ENCODE measurements at regions not wholly inside any gene's neighbourhood (a gene's known extent, or its start where the extent isn't known, plus 50 kb on each side); places are given as distances from the start of the nearest gene placed in this dataset.

DNA sequence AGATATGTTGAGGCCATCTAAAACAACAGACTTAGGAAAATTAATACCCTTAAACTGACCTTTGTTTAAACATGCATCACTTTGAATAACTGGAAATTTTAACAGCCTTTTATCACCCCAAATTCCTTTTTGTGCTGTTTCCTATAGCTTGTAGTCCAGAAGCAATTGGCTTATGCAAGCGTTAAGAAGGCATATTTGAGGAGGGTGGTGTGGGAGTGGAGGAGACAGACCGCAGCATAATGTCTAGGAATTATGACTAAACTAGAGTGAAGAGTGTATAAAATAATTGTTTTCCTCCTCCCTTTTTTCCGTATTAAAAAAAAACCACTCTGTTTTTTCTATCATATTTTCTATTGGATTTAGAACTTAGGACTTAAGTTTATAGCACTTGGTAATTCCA is 51.8 kb upstream of the MPDZ start:
- BruUV-seq (replicated peaks): no TSS peak
- Histone ChIP-seq H3K27me3 (replicated peaks; ENCODE audit: insufficient read depth, low read depth, low read length, poor library complexity) (no peaks in the 10 kb centered on the region), H3K4me1 (ENCODE audit: insufficient read depth, low read length, poor library complexity, severe bottlenecking) (no peaks in the 10 kb centered on the region), H3K4me3 (ENCODE audit: low read depth, low read length, poor library complexity, severe bottlenecking) (no peak overlapping the region), H3K27ac (ENCODE audit: low read depth, low read length, poor library complexity, severe bottlenecking) (no peak overlapping the region), H3K9me3 (ENCODE audit: low read depth, low read length, poor library complexity, severe bottlenecking) (no peaks in the 10 kb centered on the region), H3K36me3 (ENCODE audit: insufficient read depth, low read length, poor library complexity, severe bottlenecking) (no peaks in the 10 kb centered on the region)
- intact Hi-C loops (cut with micrococcal nuclease; ENCODE audit: unreplicated experiment): loop anchor here (10.0 kb wide), 1 partner anchor 117 kb away; no protein-coding TSS in a partner anchor
- DNase-seq (ENCODE audit: low spot score): no peak
- CTCF ChIA-PET: no interaction called here
- TF ChIP-seq, protein P1, sequence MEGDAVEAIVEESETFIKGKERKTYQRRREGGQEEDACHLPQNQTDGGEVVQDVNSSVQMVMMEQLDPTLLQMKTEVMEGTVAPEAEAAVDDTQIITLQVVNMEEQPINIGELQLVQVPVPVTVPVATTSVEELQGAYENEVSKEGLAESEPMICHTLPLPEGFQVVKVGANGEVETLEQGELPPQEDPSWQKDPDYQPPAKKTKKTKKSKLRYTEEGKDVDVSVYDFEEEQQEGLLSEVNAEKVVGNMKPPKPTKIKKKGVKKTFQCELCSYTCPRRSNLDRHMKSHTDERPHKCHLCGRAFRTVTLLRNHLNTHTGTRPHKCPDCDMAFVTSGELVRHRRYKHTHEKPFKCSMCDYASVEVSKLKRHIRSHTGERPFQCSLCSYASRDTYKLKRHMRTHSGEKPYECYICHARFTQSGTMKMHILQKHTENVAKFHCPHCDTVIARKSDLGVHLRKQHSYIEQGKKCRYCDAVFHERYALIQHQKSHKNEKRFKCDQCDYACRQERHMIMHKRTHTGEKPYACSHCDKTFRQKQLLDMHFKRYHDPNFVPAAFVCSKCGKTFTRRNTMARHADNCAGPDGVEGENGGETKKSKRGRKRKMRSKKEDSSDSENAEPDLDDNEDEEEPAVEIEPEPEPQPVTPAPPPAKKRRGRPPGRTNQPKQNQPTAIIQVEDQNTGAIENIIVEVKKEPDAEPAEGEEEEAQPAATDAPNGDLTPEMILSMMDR (conservative IDR thresholded peaks at IDR 0.05; ENCODE audit: low read depth, low read length): no peak
- TF ChIP-seq EZH2 (IDR thresholded peaks at IDR 0.05; ENCODE audit: borderline replicate concordance, low read depth, low read length, poor library complexity, severe bottlenecking): no peak
- POLR2A ChIA-PET (ENCODE audit: low non-redundant PET): no interaction called here

DNA sequence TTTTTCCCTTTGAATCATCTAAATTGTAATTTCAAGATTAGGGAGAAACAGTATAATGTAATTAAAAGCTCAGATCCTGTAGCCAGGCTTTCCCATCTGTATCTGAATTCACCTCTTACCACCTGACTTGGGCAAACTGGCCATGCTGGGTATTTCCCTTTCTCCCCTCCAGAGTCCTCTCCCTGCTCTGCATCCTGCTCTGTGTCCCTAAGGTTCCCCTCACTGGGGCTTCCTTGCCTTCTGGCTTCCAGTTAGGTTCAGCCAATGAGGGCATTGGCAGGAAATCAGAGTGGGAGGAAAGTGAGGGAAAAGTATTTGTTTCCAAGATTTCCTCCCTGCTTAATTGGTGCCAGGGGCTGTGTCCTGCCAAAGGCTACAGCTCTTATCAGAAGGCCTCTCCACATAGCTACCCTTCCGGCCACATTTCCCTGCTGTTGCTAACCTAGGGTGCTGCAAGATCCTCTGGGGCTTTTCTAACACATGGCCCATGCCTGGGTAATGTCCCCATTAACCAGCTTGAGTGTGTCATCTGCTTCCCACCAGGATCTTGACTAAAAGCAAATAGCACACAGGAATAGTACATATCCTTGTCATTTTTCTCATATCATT is 51.0 kb upstream of the MPDZ start:
- H3K4me1 ChIP-seq (ENCODE audit: insufficient read depth, low read length, poor library complexity, severe bottlenecking): no peaks in the 10 kb centered on the region
- H3K27ac ChIP-seq (ENCODE audit: low read depth, low read length, poor library complexity, severe bottlenecking): no peak overlapping the region
- no peaks in the 10 kb centered on the region for H3K9me3 ChIP-seq (ENCODE audit: low read depth, low read length, poor library complexity, severe bottlenecking)
- DNase-seq (ENCODE audit: low spot score): no peak
- POLR2A ChIA-PET (ENCODE audit: low non-redundant PET): no interaction called here
- no peak for TF ChIP-seq EZH2 (IDR thresholded peaks at IDR 0.05; ENCODE audit: borderline replicate concordance, low read depth, low read length, poor library complexity, severe bottlenecking)
- TF ChIP-seq, protein P1 (conservative IDR thresholded peaks at IDR 0.05; ENCODE audit: low read depth, low read length): no peak
- H3K27me3 ChIP-seq (replicated peaks; ENCODE audit: insufficient read depth, low read depth, low read length, poor library complexity): no peaks in the 10 kb centered on the region
- BruUV-seq (replicated peaks): no TSS peak
- CTCF ChIA-PET: no interaction called here
- H3K36me3 ChIP-seq (ENCODE audit: insufficient read depth, low read length, poor library complexity, severe bottlenecking): no peaks in the 10 kb centered on the region
- intact Hi-C loops (cut with micrococcal nuclease; ENCODE audit: unreplicated experiment): loop anchor here (10.0 kb wide), 1 partner anchor 116 kb away; no protein-coding TSS in a partner anchor
- no peak overlapping the region for H3K4me3 ChIP-seq (ENCODE audit: low read depth, low read length, poor library complexity, severe bottlenecking)

Data from A673 (cell line).